HuH-7.5 (cell line): ENCODE measurements at regions not wholly inside any gene's neighbourhood (a gene's known extent, or its start where the extent isn't known, plus 50 kb on each side); places are given as distances from the start of the nearest gene placed in this dataset.
"Not testable (repeated sequence)": the region's sequence is repeated elsewhere in the genome, so short reads cannot be mapped to it uniquely, and the experiment has no call there.

Experiments used
- DNase-seq: peaks from one replicate; pipeline ENCODE4 v3.0.0; 2011; ENCODE audit warnings: low spot score

- DNase-seq, result no peak
These were observed 97.7 kb upstream of the SLC25A33 start for GRCh38 chr1:9441451-9442133.

- no peak for DNase-seq
These were observed 96.9 kb upstream of the SLC25A33 start for GRCh38 chr1:9442278-9442846.

- no peak for DNase-seq
These were observed 96.3 kb upstream of the SLC25A33 start for GRCh38 chr1:9442986-9443385.

- DNase-seq, result no peak
These were observed 95.3 kb upstream of the SLC25A33 start for GRCh38 chr1:9443913-9444445.

- no peak for DNase-seq
These were observed 94.7 kb upstream of the SLC25A33 start for GRCh38 chr1:9444532-9444931.

- not testable (repeated sequence) for DNase-seq
These were observed 94.2 kb upstream of the SLC25A33 start for GRCh38 chr1:9445081-9445480.

- no peak for DNase-seq
These were observed 91.9 kb upstream of the SLC25A33 start for GRCh38 chr1:9447215-9447960.

- DNase-seq, result no peak
These were observed 90.8 kb upstream of the SLC25A33 start for GRCh38 chr1:9448132-9449109.

- DNase-seq, result no peak
These were observed 90.1 kb upstream of the SLC25A33 start for GRCh38 chr1:9449110-9449627.

- DNase-seq, result no peak
These were observed 89.1 kb upstream of the SLC25A33 start for GRCh38 chr1:9449976-9450696.

GRCh38 chr1:9451081-9451480 is 88.2 kb upstream of the SLC25A33 start:
- DNase-seq, result no peak

- DNase-seq, result no peak
These were observed 86.6 kb upstream of the SLC25A33 start for GRCh38 chr1:9452516-9453140.

GRCh38 chr1:9453375-9453774 is 85.9 kb upstream of the SLC25A33 start:
- no peak for DNase-seq

GRCh38 chr1:9453779-9454418 is 85.4 kb upstream of the SLC25A33 start:
- no peak for DNase-seq

- no peak for DNase-seq
These were observed 84.7 kb upstream of the SLC25A33 start for GRCh38 chr1:9454494-9455066.

GRCh38 chr1:9455487-9456234 is 83.6 kb upstream of the SLC25A33 start:
- DNase-seq, result peak; percentile 56

- no peak for DNase-seq
These were observed 82.4 kb upstream of the SLC25A33 start for GRCh38 chr1:9456833-9457232.

- no peak for DNase-seq
These were observed 79.4 kb upstream of the SLC25A33 start for GRCh38 chr1:9459816-9460407.
